ENCODE measurements at regions not wholly inside any gene's neighbourhood (a gene's known extent, or its start where the extent isn't known, plus 50 kb on each side); places are given as distances from the start of the nearest gene placed in this dataset.
"Not testable (repeated sequence)": the region's sequence is repeated elsewhere in the genome, so short reads cannot be mapped to it uniquely, and the experiment has no call there.

GRCh38 chr7:113783403-113783802, 135.4 kb downstream of the PPP1R3A start:
- DNase-seq = no peak

GRCh38 chr7:113775804-113776203, 143.0 kb downstream of the PPP1R3A start:
- DNase-seq = no peak

- DNase-seq = no peak
Measured at GRCh38 chr7:113775401-113775800, 143.4 kb downstream of the PPP1R3A start.

- DNase-seq = peak; percentile 76
Measured at GRCh38 chr7:113774182-113774807, 144.5 kb downstream of the PPP1R3A start.

- no peak for DNase-seq
Measured at GRCh38 chr7:113770146-113770738, 148.6 kb downstream of the PPP1R3A start.

DNA sequence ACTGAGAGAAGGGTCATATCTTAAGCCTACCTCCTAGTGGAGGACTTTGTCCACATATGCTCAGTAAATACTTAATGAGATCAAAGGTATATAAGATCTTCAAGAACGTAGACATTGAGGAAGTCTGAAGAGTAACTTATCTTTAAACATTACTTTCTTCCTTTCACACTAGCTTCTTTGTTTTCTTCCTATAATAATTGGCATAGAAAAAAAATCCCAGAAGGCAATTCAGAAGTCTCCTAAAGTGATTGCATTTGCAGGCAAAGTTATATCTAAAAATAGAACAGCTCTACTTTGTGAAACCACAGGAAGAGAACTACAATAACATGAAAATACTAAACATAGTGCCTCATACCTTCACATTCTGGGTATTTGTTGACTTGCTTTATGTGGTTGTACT, 150.4 kb downstream of the PPP1R3A start:
- no peak for DNase-seq

DNA sequence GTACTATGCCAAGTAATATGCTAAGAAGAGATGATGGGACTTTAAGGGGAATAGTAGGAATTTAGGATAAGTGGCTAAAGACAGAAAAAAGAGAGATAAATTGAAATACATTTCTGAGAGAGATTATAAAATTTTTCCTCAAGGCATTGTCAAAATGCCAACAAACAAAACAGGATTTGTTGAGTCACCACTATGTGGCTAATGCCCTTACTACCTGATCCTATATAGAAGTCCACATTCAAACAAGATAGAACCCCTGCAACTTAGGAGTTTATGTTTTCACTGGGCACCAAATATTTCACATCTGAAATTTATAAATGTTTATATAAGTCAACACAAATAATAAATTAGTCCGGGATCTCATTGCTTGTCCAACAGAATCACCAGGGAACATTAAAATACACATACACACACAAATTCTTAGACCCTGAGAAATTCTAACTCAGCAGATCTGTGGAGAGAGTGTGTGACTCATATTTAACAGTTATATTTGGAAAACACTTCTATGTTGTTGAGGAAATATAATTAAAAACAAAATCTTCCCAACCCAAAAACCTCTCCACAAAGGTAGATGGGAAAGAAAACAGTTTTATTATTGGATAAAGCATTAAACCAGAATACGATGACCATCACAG, 154.3 kb downstream of the PPP1R3A start:
- DNase-seq = no peak

- no peak for DNase-seq
Measured at GRCh38 chr7:113763226-113763625, 155.6 kb downstream of the PPP1R3A start.

DNA sequence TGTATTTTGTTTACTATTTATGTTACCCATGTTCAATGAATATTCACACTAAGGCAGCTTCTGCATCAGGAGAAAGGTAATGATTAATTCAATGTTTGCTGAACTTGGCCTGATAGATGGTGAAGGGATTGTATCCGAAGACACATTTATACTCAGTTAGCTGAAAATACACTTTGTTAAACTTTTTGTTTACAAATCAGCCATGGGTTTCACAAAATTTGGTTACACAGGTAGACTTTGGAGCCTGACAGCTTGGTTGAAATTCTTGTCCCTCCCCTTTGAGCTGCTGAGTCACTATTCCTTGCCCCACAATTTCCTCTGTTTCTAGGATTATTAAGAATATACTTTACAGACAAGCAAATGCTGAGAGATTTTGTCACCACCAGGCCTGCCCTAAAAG, 162.6 kb downstream of the PPP1R3A start:
- DNase-seq = no peak

DNA sequence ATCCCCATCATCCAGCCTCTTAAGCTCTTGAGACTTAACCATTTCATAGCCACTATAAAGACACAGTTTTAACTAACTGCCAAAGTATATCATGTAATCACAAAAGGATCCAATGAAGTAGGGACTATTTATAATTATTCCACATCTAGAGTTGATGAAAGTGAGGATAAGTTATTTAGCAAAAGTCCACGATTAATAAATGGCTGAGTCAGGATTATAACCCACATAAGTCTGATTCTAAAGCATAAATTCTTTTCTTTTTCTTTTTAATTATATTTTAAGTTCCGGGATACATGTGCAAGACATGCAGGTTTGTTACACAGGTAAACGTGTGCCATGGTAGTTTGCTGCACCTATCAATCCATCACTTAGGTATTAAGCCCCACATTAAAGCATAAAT, 166.1 kb downstream of the PPP1R3A start:
- DNase-seq = no peak

- DNase-seq = no peak
Measured at GRCh38 chr7:113752289-113752688, 166.5 kb downstream of the PPP1R3A start.

DNA sequence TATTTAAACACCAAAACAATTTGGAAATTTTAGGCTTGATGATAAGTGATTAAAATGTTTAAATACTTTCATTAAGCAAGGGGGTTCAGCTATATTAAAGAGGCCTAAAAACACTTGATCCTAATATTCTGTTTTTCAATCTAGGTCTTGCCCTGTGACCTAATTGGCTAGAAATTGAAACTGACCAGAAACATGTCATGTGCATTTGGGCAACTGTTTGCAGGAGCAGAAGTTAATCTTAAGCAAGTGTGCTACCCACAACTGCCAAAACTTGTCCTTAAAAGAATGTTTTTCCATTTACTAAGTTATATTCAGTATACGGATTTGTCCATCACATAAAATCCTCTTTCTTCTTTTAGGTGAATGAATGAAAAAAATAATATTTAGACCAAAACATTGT, 167.3 kb downstream of the PPP1R3A start:
- no peak for DNase-seq

DNA sequence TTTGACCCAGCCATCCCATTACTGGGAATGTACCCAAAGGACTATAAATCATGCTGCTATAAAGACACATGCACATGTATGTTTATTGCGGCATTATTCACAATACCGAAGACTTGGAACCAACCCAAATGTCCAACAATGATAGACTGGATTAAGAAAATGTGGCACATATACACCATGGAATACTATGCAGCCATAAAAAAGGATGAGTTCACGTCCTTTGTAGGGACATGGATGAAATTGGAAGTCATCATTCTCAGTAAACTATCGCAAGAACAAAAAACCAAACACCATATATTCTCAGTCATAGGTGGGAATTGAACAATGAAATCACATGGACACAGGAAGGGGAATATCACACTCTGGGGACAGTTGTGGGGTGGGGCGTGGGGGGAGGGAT, 170.4 kb downstream of the PPP1R3A start:
- not testable (repeated sequence) for DNase-seq

DNA sequence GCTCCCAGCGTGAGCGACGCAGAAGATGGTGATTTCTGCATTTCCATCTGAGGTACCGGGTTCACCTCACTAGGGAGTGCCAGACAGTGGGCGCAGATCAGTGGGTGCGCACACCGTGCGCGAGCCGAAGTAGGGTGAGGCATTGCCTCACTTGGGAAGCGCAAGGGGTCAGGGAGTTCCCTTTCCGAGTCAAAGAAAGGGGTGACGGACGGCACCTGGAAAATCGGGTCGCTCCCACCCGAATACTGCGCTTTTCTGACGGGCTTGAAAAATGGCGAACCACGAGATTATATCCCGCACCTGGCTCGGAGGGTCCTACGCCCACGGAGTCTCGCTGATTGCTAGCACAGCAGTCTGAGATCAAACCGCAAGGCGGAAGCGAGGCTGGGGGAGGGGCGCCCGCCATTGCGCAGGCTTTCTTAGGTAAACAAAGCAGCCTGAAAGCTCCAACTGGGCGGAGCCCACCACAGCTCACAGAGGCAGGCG, 175.8 kb downstream of the PPP1R3A start:
- DNase-seq = not testable (repeated sequence)

DNA sequence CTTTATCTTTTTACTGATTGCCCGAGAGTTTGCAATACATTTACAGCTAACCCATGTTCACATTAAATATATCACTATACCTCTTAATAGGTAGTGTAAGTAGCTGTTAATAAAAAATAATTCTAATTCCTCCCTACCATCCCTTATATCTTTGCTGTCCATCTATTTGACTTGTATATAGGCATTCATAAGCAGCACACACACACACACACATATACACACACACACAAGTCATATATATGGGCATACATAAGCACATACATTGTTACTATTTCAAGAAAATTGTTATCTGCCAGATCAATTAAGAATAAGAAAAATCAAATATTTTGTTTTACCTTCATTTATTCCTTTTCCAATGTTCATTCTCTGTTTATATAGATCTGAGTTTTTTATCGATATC, 176.4 kb downstream of the PPP1R3A start:
- DNase-seq = no peak

GRCh38 chr7:113731571-113731970, 187.2 kb downstream of the PPP1R3A start:
- DNase-seq = no peak

DNA sequence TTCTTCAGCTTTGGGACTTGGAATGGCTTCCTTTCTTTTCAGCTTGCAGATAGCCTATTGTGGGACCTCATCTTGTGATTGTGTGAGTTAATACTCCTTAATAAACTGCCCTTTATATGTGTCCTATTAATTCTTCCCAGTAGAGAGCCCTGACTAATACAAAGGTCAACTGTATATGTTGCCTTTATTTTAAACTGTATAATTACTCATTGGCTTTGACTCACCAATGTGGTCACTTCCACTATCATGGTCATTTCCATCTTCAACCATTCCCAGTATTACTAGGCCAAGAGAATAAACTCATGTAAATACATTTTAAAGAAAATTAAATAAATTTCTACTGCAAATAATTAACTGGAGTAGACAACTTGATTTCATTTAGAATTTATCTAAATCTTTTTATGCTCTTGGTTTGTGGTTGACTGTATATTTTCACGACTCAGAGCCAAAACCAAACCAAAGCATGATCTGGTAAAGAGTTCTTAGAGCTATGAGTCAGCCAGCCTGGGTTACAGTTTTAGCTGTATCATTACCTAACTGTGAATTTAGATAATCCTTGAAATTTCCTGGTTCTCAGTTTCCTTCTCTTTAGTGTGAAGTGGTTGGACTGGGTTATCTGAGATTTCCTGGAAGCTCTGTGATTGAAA, 188.4 kb downstream of the PPP1R3A start:
- no peak for DNase-seq

- no peak for DNase-seq
Measured at GRCh38 chr7:113727486-113727885, 191.3 kb downstream of the PPP1R3A start.

- DNase-seq = no peak
Measured at GRCh38 chr7:113722006-113722405, 196.8 kb downstream of the PPP1R3A start.

DNA sequence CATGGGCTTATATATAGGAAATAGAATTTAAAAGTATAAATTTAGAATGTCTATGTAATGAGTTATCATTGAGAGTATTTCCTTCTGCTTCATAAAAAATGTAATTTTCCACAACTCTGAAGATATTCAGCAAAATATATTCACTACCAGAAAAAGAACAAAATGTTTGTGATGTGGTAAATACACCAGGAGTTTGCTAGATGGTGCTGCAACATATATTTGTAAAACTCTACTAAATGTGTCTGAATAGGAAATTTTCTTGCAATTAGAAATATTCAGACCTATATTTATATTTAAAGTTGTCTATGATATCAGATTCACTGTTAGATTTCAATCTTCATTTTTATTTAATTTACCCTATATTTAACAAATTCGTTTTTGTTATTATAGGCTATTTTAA, 201.1 kb downstream of the PPP1R3A start:
- DNase-seq = no peak

- peak; percentile 51 for DNase-seq
Measured at GRCh38 chr7:113715981-113716856, 202.6 kb downstream of the PPP1R3A start.

DNA sequence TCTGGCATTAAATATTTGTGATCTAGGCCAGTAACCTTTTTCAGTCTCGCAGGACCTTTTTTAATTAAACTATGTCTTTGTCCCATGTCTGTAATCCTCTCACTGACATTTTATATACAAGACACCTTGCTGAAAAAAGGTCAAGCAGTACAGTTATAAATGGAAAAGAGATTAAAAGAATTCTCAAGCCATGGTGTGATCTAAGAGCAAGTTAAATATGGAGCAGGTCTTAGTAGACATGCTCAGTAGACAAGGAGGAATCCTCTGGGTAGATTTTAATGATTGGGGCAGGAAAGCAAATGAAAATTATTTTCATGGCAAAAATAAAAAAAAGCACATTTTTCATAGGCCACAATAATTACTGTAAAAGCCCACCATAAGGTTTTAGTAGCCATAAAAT, 203.5 kb downstream of the PPP1R3A start:
- DNase-seq = no peak

Data from tongue (tissue), 1 donor.